ENCODE measurements at regions not wholly inside any gene's neighbourhood (a gene's known extent, or its start where the extent isn't known, plus 50 kb on each side); places are given as distances from the start of the nearest gene placed in this dataset.

DNA sequence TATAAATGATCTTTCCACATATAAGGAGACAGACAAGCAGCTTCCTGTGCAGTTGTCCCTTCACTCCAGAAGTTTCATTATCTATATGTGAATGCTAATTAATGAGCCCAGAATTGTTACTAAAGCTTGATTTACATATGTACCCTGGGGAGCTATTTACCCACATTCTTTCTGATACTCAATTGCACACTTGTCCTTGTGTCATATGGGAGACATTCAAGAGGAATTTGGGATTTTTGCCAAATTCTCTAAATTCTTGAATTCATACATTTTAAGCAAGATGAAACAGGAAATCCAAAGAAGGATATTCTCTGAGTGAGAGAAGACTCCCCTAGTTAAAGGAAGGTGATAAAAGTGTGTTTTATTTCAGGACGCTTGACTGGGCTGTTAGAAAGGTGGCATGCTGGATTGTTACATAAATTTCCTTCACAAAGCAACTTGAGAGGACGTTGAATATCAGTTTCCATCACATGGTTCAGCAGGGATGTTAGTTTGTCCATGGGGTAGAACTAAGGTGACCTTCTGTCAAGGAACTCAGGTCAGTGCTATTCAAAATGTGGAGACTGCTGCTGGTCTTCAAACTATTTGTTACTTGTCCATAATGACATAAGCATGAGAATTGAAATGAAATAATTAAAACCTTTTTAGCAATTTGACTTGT lies 368.2 kb downstream of the IRS1 start:
- no peak for DNase-seq (ENCODE audit: low read depth)

DNA sequence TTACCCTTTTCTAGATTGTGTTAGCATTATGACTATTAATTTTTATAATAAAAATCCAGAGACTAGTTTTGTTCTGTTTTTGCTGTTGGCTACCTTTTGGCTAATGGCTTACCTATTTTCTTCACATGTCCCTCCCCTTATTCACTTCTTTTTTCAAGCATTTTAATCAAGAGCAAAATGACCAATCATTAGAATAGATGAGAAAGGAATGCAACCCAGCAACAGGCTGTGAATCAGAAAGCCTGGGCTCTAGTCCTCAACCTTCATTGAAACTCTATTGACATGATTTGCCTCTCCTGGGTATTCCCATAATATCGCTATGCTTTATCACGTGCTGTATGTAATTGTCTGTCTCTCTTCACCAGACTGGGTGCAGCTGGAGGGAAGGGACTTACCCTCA lies 370.1 kb downstream of the IRS1 start:
- DNase-seq (ENCODE audit: low read depth): no peak

DNA sequence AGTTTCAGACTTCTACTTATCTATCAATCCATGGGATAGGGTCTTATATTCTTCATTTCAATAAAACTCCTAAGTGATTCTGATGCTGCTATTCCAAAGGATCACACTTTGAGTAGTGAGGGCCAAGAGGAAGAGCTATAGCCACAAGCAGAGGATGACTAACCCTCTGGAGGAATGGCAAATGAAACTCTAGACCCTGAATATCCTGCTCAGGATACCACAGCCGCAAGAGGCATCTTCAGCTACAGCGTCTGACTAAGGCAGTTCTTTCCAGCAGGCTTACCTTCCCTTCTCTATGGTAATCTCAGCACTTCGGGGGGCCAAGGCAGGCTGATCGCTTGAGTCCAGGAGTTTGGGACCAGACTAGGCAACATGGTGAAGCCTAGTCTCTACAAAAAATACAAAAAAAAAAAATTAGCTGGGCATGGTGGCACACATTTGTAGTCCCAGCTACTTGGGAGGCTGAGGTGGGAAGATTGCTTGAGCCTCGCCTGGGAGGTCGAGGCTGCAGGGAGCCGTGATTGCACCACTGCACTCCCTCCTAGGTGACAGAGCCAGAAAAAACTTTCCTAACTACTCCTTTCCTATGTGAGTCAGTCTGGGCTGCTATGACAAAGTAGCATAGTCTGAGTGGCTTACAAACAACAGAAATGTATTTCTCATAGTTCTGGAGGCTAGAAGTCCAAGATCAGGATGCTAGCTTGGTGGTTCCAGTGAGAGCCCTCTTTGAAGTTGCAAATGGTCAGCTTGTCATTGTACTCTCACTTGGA lies 371.9 kb downstream of the IRS1 start:
- DNase-seq (ENCODE audit: low read depth): no peak

DNA sequence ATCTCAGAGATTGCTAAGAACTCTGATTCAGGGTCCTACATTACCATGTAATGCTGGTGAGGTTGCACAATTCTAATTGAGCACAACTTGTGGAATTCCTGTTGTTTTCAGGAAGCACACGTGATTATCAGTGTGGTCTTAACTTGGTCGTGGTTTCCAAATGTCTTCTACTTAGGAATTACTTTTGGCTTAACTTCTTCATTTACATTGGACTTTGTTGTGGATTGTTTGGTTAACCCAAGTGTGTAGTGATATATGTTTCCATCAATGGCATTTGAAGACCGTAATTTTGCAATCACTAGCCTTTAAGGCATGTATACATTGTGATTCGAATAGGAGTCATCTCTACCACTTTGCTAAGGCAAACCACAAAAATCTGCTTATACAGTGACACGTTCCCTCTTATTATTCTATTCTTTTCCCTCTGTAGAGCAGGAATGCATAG lies 373.3 kb downstream of the IRS1 start:
- no peak for DNase-seq (ENCODE audit: low read depth)

DNA sequence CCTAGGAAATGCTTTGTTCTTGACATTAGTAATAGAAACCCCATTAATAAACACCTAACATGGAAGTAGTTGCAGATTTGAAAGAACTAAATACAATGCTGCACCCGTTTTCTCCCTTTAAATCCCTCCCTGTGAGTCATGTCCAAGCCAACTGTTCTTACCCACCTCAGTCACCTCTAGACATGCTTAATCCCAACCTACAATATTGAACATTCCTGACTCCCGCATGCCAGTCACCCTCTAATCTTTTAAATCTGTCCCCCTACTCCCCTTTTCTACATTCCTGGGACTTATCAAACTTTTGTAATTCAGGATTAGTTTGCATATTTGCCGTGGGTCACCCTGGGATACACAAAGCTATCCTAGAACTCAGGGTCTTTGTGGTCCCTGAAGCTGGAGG lies 374.6 kb downstream of the IRS1 start:
- DNase-seq (ENCODE audit: low read depth): no peak

DNA sequence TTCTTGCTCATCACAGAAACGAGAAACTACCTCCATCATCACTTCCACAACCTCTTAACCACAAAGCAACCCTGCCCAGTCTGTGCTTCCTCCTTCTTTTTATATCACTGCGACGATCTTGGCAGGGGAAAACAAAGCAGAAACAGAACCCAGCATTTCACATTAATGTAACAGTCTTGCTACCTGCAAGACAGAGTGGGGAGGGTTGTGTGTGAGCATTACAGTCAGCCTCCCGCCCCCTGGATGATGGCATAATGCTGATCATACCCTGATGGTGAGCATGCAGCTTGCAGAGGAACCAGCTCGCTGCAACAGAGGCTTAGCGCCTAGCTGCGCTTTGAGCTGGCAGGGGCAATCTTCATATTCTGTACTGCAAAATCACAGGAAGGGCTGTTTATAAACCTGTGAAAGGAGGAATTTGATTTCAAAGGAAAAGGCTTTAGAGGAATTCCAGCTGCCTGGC lies 376.1 kb downstream of the IRS1 start:
- DNase-seq (ENCODE audit: low read depth): no peak

DNA sequence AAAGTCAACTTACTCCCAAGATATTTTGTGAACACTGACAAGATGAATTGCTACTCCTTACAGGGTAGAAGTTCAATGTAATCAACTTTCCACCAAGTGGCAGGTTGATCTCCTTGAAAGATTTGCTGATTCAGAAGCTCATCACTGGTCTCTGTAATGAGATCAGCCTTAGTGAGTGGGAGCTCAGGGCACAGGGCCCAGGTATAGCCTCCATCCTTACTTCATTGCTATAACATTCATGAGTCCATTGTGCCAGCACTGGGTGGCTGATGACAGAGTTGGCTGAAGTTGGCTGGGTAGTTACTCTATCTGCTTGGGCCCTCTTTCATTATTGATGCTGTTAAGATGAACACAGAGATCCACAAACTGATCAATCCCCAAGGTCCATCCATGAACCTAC lies 379.0 kb downstream of the IRS1 start:
- DNase-seq (ENCODE audit: low read depth): no peak

DNA sequence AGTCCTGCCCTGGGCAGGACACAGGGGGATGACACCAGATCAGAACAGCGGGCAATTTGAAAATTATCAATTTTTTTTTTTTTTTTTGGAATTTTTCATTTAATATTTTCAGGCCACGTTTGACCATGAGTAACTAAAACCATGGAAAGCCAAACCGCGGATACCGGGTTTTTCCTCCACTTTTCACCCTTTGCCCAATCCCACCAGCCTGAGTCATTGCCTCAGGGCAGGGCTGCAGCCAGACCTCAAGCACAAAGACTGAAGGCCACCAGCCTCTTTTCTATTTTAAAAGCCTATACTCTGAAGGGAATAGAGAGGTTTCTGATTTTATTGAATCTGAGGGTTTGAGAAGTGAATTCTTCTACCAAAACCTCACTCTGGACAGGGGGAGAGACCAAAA lies 381.1 kb downstream of the IRS1 start:
- no peak for DNase-seq (ENCODE audit: low read depth)

DNA sequence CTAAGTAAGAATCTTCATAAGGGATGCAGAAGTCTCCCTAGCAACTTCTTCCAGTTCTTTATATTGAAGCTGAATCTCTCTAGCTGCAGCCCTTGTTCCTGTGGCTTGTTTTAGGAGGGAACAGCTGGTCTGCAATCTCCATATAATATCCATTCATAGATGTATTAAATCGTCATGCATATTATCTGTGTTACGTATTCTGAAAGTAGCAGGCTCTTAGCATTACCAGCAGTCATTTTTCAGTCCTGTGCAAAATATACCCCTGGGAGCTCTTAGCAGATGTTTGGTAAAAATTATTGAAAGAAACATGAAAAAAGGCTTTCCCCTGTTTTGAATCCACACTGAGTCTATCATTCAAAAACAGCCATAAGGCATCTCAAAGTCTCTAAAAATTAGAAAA lies 385.3 kb downstream of the IRS1 start:
- DNase-seq (ENCODE audit: low read depth): no peak

DNA sequence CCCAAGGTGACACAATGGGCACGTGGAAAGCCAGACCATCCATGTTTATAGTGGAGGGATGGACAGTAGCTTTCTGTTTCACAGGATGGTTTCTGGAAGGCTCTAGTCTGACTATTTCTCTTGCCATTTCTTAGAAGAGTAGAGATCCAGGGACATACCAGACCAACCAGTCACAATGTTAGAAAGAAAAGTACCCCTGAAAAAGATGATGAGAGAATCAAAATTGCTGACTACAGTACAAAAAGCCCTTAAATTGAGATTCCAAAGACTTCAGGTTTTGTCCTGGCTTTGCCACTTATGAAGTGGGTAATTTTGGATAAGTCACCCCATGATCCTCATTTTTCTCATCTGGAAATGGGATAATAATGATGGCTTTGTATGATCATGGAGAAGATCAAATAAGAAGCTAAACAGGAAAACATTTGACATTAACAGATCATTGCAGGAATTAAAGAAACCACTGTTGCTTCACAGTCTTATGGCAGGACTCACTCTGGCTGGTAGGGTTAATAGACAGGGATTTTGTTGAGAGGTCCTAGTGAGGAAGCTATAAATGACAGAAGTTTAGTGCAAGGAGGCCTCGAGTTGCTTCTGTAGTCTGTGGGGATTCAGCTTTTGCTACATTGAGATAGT lies 386.0 kb downstream of the IRS1 start:
- no peak for DNase-seq (ENCODE audit: low read depth)

DNA sequence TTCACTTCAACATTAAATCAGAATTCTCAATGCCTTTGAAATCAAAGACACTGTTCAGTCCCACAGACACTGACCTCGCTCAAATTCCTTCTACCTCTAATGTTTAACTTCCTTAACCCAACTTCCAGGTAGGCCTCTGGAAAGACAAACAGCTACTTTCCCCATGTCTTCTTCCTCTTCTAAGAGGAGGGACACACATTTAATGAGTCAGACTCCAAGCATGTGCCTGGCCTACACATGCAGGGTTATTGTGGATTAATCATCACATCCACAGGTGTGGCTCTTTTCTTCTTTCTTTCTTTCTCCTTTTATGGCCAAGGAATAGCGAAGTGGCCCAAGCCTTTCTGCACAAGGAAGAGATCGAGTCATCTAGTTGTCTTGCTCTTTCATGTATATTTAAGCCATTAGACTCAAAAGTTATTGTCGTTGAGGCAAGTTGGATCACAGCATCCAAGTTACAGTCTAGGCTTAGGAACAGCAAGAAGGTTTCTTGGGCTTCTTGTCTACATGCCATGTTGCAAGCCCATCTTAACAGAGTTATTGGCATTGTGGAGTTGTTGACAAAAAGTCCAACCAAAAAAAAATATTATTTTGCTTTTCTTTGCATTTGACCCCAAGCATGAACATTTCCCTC lies 387.8 kb downstream of the IRS1 start:
- no peak for DNase-seq (ENCODE audit: low read depth)

DNA sequence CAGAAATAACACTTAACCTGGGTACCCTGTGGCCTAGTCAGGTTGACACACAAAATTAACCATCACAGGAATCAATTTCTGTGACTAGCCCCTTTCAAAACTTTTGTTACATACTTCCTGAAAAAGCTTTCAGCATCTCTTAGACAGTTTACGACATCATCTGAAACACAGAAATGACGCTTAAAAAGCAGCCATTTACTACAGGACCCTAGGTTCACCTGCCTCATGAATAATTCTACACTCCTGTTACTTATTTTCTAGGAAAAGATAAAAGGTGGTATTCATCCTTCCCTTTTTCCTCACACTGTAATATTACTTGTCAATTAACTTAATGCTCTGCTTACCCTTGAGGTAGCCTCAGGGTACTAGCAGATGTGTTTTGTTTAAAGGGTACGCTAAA lies 388.4 kb downstream of the IRS1 start:
- no peak for DNase-seq (ENCODE audit: low read depth)

DNA sequence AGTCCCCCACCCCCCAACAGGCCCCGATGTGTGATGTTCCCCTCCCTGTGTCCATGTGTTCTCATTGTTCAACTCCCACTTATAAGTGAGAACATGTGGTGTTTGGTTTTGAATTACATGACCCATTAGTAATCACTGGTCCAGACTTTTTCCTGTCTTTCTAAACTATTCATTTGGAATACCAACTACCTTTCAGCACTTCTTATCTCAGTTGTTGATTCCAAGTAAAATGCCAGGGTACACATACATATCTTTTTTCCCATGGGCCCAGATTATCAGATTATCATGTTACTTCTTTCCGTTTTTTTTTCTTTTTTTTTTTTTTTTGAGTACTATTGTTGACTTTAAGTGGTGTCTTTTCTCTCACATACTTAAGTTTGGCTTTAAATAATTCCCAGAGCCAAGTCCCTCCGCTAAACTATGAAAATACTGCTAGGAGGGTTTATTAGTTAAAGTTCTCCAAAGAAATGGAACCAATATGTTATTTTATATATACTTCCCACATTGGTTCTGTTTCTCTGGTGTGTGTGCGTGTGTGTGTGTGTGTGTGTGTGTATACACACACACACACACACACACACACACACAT lies 389.3 kb downstream of the IRS1 start:
- no peak for DNase-seq (ENCODE audit: low read depth)

DNA sequence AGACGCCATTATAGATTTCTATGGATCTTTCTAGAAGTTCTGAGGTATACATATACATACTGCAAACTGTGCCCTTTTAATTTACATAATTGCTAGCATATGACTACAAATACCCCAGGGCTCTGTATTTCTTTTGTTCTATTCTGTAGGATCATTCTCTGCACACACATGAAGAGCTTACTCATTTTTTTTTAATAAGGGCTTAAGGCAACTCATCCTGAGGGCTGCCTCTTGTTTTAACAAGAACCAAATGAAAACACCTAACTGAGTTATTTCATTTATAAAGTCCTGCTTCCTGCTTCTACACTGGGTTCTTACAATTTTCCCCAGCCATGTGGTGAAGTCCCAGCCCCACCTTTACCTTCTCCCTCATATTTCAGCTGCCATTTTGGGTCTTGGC lies 390.5 kb downstream of the IRS1 start:
- DNase-seq (ENCODE audit: low read depth): no peak

DNA sequence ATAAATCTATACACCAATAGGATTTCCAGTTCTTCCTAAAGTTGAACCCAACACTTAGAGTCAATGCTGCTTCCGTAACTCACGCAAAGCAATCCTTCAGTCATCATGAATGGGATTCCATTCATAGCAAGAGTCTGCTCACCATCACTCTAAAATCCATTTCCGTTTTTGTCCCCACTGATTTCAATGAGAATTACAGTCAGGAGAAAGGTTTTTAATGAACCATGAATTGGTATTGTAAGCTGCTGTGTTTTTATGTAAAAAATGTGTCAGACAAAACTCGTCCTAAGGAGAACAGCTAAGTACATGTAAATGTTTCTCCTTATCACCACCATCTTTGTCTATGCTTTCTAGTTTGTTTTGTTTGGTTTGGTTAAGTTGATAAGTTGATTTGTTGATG lies 391.5 kb downstream of the IRS1 start:
- no peak for DNase-seq (ENCODE audit: low read depth)

DNA sequence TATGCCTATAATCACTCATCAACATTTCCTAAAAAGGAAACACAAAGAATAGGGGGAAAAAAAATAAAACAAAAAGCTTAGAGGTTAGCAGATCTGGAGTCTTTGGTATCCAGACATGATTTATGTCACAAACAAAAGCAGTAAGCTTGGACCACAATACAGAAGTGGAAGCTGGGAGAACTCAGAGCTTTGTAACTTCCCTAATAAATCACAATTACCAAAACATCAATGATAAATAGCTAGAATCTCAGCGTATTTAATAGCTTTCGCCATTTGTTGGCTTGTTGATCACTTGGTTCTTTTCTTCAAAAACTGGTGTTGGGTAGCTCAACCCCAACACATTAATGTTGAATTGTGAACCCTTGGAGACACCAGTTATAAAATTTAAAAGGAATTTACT lies 392.5 kb downstream of the IRS1 start:
- no peak for DNase-seq (ENCODE audit: low read depth)

DNA sequence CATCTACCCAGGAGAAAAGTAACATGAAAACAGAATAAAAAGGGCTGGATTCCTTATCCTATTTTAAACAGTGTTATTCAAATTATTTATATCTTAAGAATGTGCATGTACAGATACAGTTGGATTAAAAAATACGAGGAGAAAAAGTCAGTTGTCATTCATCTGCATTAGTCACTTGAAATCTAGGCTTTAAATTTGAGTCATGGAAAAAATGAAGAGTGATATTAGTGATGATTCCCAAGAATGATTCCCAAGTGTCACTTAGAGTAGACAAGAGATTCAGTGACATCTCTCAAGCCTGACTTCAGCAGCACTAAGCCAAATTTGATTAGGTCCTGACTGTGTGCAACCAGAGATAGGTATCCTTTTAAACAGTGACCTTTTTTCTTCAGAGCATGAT lies 394.2 kb downstream of the IRS1 start:
- DNase-seq (ENCODE audit: low read depth): no peak

DNA sequence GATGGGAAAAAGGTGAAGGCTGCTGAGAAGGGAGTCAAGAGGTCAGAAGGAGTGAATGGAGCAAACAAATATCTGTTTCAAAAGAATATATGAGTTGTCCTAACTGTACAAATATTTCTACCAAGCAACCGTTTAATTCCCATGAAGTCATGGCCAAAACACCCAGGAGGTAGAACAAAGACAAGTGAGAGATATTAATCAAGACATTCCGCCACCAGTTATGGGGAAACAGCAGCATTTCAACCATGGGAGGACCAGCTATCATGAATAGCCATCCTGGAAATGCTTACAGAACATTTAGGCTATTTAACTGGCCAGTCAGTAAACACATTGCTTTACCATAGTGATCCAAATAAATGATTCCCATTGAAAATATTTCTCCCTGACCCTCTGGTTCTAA lies 396.3 kb downstream of the IRS1 start:
- DNase-seq (ENCODE audit: low read depth): no peak

DNA sequence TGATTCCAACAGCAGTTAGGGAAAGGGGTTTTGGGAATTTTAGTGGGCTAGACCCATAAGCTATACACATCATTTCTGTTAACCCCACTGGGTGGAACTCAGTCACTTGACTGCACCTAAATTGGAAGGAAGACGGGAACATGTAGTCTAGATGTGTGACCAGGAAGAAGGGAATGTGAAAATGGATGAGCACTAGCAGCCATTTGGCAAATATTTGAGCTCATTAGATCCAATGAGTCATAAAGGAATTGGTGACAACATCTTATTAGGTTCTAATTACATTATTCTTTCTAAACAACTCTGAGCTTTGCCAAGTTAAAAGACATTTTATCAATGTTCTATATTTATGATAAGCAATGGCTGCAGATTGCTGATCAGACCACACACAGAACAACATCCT lies 400.6 kb downstream of the IRS1 start:
- DNase-seq (ENCODE audit: low read depth): no peak

DNA sequence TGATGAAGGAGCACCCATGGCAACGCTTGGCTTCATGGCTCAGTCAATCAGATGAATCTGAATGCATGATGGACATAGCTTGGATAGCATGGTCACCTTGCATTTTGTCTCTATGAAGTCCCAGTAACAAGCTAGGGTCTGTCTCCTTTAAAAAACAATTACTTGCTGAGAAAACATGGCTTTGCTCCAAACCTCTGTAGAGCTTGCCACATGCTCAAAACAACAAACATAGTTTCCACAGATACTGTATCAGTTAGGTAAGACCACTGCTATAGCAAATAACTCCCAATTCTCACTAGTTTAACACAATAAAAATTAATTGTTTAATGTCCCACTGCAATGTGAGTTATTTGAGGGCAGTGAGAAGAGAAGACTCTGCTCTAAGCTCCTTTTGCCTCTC lies 401.0 kb downstream of the IRS1 start:
- DNase-seq (ENCODE audit: low read depth): no peak

DNA sequence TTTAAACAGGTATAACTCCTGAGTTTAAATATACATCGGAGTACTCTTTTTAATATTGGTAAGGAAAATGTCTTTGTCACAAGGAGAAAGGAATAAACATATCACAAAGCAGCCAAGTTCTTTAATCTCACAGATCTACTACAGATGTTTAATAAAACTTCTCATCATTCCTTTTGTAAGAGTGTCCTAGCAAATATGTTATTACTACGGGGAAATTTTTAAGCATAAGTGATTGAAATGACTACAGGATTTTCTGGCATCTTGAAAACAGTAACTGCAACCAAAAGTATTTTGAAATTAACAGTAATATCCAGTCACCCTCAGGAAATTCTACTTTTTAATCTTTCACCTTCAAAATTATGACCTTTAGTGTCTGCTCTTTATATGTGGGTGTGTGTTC lies 403.1 kb downstream of the IRS1 start:
- no peak for DNase-seq (ENCODE audit: low read depth)

DNA sequence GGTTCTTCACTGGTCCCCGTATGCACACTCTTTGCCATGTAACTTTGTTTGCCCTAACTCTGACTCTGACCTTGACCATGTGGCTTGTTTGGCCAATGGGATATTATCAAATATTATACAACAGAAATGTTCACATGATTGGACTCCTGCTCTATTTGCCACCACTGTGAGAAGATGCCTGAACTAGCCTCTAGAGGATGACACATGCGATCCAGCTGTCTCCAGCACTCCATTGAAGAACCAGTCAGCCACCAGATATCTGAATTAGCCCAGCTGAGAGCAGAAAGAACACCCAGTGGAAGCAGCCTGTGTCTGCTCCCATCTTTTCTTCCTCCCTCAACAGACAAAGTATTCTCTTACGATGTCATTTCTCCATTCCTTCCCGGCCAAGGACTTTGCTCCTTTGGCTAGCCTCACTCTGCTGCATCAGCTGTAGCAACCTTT lies 412.1 kb downstream of the IRS1 start:
- DNase-seq (ENCODE audit: low read depth): no peak
